HG02852 (cell line): ENCODE measurements at regions not wholly inside any gene's neighbourhood (a gene's known extent, or its start where the extent isn't known, plus 50 kb on each side); places are given as distances from the start of the nearest gene placed in this dataset.

Experiments used
- ATAC-seq: cut with Tn5 transposase; IDR thresholded peaks from one replicate; pipeline ENCODE4 v1.9.1; 2021; ENCODE audit warnings: mild to moderate bottlenecking, moderate library complexity; ENCODE audit not compliant: unreplicated experiment

DNA sequence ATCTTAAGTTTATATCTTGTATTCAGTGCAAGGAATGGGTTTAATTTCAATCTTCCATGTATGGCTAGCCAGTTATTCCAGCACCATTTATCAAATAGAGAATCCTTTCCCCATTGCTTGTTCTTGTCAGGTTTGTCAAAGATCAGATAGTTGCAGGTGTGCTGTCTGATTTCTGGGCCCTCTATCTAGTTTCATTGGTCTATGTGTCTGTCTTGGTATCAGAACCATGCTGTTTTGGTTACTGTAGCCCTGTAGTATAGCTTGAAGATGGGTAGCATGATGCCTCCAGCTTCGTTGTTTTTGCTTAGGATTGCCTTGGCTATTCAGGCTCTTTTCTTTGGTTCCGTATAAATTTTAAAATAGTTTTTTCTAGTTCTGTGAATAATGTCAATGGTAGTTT lies 200.0 kb downstream of the MANEA start:
- no peak for ATAC-seq

DNA sequence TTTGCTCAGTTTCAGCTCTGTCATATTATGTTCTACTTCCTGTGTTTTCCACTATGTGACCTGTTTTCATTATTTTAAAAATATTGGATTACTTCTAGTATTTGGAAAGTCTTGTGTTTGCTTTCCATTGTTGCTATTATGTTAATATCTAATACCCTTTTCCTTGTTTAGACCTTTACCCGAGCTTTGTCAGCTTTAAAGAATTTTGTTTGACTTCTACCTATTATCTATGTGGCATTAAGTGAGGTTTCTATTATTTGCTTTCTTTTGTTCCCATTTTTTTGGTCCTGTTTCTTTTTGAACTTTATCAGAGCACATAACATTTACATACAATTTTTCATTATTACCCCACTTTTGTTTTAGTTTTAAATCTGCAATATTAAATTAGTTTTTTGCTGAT lies 202.7 kb downstream of the MANEA start:
- ATAC-seq = no peak

DNA sequence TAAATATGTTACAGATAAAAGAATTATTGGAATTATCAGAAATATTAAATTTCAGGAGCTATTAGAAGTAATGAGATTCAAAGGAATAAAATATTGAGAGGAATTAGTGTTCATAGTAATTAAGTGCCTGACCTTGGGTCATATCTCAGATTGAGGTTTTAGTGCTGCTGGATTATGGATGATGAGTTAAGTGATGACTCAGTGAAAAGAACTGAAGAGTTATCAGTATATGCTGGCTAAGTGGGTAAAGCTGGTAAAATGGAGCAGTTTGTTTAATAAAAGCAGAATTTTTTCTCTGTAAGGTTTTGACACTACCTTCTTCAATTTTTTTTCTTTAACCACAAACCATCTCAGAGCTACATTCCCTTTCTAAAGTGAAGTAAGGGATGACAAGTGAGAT lies 206.7 kb downstream of the MANEA start:
- no peak for ATAC-seq

DNA sequence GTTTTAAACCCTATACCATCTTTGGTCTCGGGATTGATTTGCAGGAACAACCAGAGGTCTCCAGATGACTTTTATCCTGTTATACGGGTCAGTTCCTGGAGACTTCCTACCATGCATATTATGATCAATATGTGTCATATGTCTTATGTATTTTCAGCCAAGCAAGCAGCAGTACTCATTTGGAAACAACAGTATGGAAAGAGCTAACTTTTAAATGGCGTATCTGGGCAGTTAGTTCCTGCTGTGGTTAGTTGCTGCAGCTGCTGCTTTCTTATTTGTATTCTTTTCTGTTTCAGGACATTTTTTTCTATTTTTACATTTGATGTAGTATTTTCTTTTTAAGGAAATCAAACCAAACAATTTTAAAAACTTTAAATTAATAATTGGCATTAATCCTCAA lies 207.5 kb downstream of the MANEA start:
- ATAC-seq = peak; percentile 86

DNA sequence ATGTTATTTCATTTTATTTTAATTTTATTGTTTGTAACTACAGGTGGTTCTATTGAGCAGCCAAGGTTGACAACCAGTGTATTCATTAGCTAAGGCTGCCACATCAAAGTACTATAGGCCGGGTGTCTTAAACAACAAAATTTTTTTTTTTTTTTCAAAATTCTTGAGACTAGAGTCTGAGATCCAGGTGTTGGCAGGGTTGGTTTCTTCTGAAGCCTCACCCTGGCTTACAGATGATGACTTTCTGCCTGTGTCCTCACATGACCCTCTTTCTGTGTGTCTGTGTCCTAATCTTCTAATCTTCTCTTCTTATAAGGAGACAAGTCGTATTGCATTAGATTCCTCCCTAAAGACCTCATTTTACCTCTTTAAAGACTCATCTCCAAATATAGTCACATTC lies 208.4 kb downstream of the MANEA start:
- ATAC-seq = no peak

DNA sequence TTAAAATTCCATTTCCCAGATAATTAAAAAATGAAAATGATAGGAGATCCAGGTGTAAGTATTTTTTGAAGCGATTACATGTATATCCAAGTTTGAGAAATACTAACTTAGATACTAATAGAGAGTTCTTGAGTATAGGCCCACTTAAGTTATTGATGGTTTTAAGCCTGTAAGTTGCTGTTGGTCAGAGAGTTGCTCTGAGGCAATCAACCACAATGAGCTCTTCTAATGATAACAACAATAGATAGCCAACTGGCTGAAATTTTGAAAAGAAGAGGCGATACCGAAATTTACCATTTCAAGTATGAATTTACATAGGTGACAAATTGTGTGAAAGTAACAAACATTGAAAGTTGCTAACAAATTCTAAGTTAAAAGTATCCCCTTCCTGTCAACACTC lies 209.5 kb downstream of the MANEA start:
- no peak for ATAC-seq

DNA sequence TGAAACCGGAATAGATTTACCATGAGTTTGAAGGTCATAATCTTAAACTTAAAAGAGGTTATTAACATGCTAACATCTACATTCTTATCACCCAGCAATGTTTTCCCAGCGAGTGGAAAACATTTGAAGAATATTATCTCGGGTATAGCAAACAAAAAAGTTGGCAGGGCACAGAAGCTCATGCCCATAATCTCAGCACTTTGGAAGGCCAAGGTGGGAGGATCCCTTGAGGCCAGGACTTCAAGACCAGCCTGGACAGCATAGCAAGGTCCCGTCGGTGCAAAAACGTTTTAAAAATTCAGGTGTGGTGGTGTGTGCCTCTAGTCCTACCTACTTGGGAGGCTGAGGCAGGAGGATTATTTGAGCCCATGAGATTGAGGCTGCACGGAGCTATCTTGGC lies 213.5 kb downstream of the MANEA start:
- no peak for ATAC-seq

DNA sequence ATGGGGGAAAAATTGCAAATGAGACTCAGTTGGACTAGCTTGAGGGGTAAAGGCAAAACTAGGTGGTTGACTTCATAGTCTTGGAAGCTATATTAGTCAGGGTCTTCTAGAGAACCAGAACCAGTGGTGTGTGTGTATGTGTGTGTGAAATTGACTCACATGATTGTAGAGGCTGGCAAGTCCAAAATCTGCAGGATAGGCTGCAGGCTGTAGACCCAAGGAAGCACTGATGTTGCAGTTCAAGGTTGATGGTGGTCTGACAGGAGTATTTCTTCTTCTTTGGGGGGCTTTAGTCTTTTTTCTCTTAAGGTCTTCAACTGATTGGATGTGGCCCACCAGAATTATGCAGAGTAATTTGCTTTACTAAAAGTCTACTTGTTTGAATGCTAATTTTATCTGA lies 217.4 kb downstream of the MANEA start:
- ATAC-seq = no peak

DNA sequence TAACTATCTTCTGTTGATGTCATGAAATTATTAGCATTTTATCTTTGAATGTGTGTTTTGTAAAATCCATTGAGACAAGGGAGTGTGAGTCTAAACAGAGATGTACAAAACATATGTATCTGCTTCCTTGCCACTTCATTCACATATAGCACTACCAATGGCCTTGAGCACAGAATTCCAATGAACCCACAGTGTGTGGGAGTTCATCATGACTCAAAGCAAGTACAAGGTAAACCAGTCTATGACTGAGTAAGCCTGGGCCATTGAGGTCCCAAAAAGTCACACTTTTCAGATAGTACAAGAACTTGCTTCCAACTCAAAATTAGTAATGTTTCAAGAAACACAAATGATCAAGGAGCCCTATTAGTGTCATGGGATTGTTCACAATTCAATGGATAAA lies 218.6 kb downstream of the MANEA start:
- ATAC-seq = no peak

DNA sequence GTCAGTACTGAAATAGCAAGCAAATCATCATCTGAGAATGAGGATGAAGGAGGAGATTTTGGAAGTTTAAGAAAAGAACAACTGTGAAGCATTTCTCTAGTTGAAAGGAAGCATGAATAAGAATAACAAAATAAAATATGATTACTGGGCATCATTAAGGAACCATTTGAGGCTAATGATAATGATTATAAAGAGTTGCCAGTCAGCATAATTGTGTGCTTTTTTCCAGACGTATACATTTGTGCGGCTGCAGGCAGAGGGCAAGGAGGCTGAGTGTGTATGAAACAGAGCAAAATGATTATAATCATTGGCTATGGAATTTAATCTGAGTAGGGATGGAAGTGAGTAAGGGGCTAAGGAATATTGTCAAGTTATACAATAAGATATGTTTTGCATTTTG lies 218.7 kb upstream of the FUT9 start:
- ATAC-seq = no peak

DNA sequence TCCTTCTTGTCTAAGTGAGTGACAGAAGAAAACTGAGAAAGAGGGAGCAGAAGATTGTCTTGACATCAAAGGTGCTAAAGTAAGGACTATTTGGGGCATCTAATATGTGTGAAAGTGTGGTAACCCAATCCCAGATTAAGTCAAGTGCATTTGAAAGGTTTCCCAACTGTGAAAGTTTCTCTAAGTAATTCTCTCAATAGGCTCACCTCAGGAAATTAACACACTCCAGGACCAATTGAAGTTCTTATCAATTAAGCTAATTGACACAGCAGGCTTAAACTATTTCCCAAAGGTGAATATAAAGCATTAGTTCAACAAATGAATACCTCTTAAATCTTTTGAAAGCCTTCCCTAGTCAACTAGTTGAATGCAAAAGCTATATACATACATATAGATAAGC lies 212.8 kb upstream of the FUT9 start:
- ATAC-seq = no peak

DNA sequence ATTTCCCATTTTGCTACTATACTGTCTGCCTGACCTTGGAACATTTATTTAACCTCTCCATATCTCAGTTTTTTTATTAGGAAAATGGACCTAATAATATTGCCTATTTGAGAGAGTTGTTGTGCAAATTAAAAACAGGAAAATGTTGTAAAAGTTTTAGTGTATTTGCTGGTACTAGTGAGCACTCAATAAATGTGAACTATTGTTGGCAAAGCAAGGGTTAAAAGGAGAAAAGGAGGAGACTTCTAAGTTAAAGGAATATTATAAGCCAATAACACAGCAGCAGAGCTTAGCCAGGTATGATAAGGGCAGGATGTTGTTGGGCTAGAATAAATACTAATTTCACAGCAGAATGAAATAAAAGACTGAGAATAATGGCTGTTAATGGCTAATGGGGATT lies 211.9 kb upstream of the FUT9 start:
- ATAC-seq = no peak

DNA sequence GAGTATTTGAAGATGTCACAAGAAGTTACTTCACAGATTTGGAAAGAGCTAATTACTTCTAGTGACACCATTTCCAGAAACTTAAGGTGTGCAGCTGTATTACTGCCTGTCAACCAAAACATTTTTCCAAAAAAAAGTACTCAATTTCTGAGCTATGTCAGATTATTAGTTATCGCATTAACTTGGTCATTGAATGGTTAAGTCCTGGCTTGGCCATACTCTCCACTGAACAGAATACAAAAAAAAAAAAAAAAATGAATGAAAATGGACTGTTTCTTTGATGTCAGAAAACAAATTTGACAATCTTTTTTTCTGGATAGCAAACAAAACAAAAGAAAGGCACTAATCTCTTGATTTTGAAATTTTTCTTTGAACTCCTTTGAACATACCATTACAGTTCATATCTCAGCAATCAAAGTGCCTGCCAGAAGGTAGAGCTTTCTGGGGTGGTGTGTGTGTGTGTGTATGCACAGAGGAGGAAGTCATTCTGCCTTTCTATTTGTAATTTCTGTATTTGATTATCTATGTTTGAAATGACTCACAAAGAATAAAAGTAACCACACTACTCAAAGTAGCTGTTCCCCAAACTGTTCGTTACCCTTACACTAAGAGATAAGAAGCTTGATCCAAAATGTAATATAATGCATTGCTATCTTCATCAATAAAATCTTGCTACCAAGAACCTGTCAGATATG lies 210.8 kb upstream of the FUT9 start:
- peak; percentile 86 for ATAC-seq

DNA sequence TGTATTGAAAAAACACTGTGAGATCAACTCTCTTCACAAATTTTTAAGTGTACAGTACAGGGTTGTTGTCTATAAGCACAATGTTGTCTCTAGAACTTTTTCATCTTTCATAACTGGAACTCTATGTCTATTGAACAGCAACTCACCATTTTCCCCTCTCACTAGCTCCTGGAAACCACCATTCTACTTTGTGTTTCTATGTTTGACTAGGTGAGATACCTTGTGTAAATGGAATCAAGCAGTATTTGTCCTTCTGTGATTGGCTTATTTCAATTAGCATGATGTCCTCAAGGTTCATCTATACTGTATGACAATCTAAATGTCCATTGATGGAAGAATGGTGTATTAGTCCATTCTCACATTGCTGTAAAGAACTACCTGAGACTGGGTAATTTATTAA lies 210.1 kb upstream of the FUT9 start:
- peak; percentile 61 for ATAC-seq

DNA sequence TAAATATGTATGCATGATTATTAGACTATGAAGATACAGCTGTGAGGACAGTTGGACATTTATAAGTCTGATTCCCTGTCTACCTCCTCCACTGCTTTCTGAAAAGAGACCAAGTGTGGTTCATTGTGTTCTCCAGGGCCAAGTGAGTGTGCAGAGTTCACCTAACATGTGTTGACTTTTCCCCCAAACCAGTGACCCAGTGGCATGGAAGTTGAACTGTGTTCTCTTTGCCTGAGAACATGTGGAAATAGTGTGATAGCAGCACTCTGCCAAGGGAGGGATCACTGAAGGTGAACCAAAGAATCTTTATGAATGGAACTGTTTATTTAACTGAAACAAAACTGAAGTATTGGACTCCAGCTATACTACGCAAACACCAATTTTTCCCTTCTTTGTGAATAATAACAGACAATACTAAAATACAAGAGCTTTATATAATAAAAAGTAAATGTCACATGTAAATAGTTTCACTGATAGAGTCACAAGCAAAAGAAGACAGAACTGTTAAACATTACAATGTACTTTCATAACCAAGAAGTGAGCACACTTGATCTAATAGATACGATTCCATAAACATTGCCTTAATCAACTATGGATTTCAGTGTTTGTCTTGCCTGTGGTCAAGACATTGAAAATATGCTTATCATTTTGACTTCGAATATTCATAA lies 200.3 kb upstream of the FUT9 start:
- ATAC-seq = no peak

DNA sequence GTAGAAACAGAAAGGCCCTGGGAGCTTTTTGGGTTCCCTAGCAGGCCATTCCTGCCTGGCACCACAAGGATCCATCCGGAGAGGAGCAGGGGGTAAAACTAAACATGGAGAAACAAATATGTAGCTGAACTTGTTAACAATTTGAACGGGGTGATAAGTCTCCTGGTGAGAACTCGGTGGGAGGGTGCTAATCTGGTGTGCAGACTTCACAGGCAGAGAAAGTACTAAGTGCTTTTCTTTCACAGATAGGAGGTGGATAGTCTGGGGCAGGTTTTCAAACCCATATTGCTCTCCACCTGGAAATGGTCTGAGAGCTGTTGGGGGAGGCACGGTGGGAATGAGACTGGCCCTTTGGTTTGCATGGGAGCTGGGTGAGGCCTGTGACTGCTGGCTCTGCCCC lies 196.3 kb upstream of the FUT9 start:
- no peak for ATAC-seq

DNA sequence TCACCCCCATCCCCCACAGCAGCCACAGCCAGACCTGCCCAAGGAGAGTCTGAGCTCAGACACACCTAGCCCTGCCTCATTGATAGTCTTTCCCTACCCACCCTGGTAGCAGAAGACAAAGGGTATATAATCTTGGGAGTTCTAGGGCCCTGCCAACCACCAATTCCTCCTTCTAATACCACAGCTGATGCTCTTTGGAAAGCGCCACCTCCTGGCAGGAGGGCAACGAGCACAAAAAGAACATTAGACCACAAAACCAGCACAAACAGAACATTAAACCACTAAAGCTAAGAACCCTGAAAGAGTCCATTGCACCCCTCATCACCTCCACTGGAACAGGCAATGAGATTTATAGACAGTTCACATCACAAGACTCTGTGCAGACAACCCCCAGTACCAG lies 195.8 kb upstream of the FUT9 start:
- ATAC-seq = no peak

DNA sequence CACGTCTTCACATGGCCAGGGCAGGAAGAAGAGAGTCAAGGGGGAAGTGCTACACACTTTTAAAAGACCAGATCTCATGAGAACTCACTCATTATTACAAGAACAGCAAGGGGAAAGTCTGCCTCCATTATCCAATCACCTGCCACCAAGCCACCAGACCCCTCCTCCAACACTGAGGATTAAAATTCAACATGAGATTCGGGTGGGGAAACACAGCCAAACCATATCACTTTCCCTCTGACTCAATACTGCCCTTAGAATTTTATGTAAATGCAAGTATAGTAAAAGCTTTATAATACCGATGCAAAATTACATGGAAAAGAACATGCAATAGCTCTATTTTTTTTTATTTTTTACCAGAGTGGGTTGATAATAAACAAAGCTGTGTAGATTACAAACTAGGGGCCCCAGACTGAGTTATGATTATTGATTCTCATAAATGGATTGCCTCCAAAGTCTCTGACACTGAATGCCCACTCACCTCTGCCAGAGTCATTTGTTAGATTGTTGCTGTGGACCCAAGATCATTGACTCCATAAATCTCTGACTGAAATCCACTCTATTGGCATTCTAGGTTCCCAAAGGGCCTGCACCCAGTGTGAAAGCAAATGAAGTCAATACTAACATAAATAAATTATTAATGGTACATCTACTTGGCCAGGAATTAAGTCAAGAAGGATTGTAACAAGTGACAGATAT lies 184.8 kb upstream of the FUT9 start:
- no peak for ATAC-seq

DNA sequence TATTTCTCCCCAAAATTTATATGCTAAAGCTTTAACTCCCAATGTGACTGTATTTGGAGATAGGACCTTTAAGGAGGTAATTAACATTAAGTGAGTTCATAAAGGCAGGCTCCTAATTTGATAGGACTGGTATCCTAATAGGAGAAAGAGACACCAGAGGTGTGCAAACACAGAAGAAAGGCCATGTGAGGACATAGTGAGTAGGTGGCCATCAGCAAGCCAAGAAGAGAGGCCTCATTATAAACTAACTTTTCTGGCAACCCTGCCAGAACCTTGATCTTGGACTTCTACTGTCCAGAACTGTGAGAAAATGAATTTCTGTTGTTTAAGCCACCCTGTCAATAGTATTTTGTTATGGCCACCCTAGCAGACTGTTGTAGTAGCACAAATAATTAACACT lies 177.9 kb upstream of the FUT9 start:
- ATAC-seq = no peak

DNA sequence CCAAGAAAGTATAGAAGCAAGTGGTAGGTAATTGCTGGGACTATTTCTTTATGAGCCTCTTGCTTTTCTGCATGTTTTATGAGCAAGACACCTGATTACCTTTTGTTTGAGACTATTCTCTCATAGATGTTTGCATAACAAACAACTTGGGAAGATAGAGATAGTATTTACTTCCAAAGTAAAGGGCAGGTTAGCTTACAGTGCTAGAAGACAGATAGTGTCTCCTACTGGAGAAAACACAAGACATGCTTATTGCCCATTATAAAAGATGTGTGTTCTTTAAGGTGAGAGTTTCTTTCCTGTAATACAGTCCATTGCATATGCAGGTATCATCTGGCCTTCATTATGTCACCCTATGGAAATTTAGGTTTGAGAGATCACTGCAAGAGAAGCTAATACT lies 174.2 kb upstream of the FUT9 start:
- ATAC-seq = no peak

DNA sequence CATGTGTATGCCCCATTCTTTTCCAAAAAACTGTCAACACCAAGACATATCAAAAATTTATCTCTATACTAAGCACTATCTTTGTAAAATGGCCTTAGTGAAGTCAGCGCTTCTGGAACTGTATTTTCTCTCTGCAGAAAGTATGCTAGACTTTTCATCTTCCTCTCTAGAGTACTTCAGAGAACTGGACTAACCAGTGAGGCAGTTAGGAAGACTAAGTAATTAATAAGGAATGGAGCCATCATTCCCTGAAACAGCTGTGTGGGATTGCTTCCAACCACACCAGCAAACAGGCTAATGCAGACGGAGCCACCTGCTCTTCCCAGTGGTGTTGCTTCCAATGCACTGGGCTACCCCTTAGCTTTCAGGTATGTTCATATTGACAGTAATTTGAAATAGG lies 169.1 kb upstream of the FUT9 start:
- ATAC-seq = no peak

DNA sequence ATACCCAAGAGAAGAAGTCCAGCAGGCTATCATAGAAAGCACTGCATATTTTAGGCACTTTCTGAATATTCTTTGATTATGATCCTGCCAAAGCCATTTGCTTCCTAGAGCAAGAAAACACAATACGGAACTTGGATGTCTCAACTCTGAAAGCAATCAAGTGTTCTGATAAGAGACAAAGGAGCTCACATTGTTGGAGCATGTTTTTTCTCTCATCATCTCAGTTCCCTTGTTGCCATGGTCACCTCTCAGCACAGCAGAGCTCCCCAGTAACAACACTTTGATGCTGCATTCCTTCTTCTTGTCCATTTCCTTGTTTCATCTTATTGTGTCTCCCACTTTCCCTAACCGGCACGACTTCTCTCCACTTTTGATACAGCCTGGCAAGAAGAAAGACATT lies 168.7 kb upstream of the FUT9 start:
- ATAC-seq = no peak
